C1 segment of cervical spinal cord (tissue), 14 donors: ENCODE measurements at regions not wholly inside any gene's neighbourhood (a gene's known extent, or its start where the extent isn't known, plus 50 kb on each side); places are given as distances from the start of the nearest gene placed in this dataset.

Experiments
- DNase-seq, 14 donors: peaks; one replicate each; lab custom pipeline; 2025; lab: John Stamatoyannopoulos, UW

- no peak for DNase-seq
Measured at GRCh38 chr20:48571949-48572847, 255.6 kb downstream of the PREX1 start.

GRCh38 chr20:48569679-48570078 lies 258.1 kb downstream of the PREX1 start:
- no peak for DNase-seq

GRCh38 chr20:48568520-48568919 lies 259.3 kb downstream of the PREX1 start:
- DNase-seq, result no peak

GRCh38 chr20:48567145-48567544 lies 260.7 kb downstream of the PREX1 start:
- no peak for DNase-seq

- DNase-seq, result no peak
Measured at GRCh38 chr20:48564982-48565539, 262.7 kb downstream of the PREX1 start.

GRCh38 chr20:48563191-48563870 lies 264.5 kb downstream of the PREX1 start:
- no peak for DNase-seq

GRCh38 chr20:48562586-48563116 lies 265.1 kb downstream of the PREX1 start:
- no peak for DNase-seq

- no peak for DNase-seq
Measured at GRCh38 chr20:48558906-48559305, 268.9 kb downstream of the PREX1 start.

GRCh38 chr20:48557380-48557779 lies 270.4 kb downstream of the PREX1 start:
- no peak for DNase-seq

- DNase-seq, result no peak
Measured at GRCh38 chr20:48556956-48557355, 270.8 kb downstream of the PREX1 start.

- no peak for DNase-seq
Measured at GRCh38 chr20:48552550-48552949, 275.2 kb downstream of the PREX1 start.

GRCh38 chr20:48550814-48551213 lies 277.0 kb downstream of the PREX1 start:
- DNase-seq, result no peak

- no peak for DNase-seq
Measured at GRCh38 chr20:48547664-48548063, 280.1 kb downstream of the PREX1 start.

- DNase-seq, result no peak
Measured at GRCh38 chr20:48544402-48545339, 283.1 kb downstream of the PREX1 start.

GRCh38 chr20:48541581-48542071 lies 286.2 kb downstream of the PREX1 start:
- DNase-seq, result no peak

GRCh38 chr20:48538856-48539255 lies 288.9 kb downstream of the PREX1 start:
- DNase-seq, result no peak

- no peak for DNase-seq
Measured at GRCh38 chr20:48538058-48538825, 289.6 kb downstream of the PREX1 start.

- peak in 1 of 14 donors; percentile 61 for DNase-seq
Measured at GRCh38 chr20:48536206-48536605, 291.6 kb downstream of the PREX1 start.

GRCh38 chr20:48535556-48535955 lies 292.2 kb downstream of the PREX1 start:
- no peak for DNase-seq

GRCh38 chr20:48532028-48532427 lies 295.8 kb downstream of the PREX1 start:
- no peak for DNase-seq
